T follicular helper cell (primary cell): ENCODE measurements at regions not wholly inside any gene's neighbourhood (a gene's known extent, or its start where the extent isn't known, plus 50 kb on each side); places are given as distances from the start of the nearest gene placed in this dataset.
A peak's percentile ranks its signal among the peaks of the same experiment; 100 is the strongest.

Experiments used
- DNase-seq: peaks from one replicate; pipeline ENCODE4 v3.0.0-alpha.2; 2020; ENCODE audit warnings: low read depth

DNA sequence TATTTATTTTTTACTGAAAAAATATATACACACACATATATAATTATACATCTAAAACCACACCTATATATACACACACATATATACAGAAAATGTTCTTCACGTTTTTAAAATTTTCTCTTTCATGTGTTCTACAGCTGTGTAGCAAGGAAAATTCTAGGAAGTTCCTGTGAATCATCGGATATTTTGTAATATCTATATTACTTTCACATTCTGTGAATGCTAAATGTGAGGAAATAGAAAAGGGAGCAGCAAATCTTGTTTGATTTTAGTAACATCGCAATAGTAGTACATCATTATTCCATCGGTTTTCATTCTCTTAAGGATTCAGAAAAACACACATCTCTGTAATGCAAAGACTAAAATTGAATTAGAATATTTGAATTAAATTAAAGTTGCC is 836.8 kb upstream of the NECTIN3 start:
- no peak for DNase-seq

DNA sequence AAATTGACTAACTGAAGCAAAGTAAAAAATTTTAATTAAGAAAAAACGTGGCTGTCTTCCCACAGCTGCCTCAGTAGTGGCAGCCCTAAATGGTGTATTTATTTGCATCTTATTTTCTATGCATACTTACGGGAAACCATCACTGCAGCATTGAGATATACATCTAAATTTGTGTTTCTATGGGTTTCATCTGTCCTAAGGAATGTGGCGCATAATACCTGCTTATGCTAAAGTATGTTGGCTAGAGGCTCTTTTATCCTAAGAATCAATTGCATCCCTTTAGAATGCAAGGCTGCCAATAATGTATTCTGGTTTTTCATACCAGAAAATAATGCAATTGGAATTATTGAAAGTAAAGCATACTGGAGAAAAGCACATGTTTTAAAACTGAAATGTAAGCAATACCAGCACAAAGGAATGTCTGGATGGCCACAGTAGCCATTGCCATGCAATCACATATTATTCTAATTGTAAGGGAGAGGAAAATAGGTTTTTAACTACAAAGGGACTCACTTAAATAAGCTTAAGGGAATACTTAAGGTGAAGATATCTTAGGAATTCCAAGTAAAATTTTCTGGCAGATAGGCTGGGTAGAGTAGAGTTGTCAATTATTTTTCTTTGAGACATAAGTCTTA is 834.5 kb upstream of the NECTIN3 start:
- DNase-seq = no peak

DNA sequence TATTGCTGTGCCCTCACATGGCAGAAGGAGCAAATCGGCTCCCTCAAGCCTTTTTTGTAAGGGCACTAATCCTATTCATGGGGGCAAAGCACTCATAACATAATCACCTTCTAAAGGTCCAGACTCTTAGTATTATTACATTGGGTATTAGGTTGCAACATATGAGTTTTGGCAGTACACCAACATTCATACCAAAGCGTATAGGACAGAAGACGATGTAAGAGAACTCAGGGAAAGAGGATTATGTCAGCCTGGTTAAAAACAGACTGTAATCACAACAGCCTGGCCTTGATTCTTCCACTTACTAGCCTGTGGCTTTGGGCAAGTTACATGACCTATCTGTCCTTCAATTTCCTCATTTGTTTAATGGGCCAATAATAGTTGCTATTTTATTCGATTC is 828.5 kb upstream of the NECTIN3 start:
- no peak for DNase-seq

DNA sequence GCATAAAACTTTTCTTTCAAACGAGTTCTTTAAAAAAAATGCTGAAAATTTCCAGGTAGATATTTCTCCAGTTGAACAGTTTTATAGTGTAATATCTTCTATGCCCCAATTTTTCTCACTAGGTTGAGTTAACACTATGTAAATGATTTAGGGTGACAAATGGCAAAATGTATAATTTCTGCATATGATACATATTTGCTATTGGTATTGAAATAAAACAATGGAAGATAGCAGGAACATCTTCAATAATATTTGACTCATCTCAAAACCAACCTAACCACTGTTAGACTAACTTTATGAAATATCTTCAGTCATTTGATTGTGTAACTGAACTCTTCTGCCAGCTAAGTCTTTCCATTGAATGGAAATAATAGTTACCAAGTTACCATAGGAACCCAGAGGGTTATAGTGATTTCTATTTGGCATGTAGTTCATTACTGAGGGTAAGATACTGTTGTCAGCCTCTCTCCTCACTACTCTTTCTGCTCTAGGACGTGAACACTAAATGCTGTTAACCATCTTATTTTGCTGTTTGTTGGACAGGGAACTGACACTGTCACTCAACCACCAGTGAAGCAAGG is 824.7 kb upstream of the NECTIN3 start:
- no peak for DNase-seq

DNA sequence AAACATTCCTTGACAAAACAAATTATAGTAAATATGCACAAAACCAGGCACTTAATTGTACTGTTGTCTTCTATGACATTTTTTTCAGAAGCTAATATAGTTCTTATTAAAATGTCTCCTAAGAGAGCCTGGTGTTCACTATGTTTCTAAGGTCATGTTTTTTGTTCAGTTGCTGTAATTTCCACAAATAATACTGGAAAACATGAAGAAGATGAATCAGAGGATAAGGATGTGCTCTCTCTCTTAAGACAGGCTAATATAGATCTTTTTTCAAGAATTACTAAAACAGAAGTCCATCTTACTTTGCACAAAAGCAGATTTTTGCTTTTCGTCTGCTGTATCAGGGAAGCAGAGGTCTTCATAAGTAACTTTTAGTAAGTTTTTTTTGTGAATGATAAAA is 823.0 kb upstream of the NECTIN3 start:
- no peak for DNase-seq

DNA sequence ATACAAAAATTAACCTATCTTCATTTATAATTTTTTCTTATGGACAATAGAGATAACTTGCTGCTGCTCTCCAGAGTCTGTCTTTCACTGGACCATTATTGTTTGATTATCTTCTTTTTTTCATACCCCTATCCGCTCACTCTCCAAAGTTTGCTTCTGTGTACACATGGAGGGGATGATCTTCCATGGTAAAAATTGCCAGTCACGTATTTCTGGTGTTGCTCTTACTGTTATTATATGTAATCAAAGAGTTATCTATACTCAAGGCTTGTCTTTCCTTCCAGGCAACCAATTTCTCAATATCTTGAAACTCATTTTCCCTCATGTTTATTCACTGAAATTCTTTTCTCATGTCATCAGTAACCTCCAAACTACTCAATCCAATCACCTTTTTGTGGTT is 817.8 kb upstream of the NECTIN3 start:
- DNase-seq = no peak

DNA sequence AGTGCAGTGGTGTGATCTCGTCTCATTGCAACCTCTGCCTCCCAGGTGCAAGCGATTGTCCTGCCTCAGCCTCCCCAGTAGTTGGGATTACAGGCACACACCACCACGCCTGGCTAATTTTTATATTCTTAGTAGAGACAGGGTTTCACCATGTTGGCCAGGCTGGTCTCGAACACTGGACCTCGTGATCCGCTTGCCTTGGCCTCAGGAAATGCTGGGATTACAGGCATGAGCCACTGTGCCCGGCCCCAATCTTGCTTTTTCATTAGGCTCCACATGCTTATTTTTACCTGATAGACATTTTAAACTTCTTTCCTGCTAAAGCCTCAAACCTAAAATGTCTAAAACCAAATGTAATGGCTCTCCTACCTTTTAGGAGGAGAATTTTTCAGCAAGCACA is 817.0 kb upstream of the NECTIN3 start:
- DNase-seq = no peak

DNA sequence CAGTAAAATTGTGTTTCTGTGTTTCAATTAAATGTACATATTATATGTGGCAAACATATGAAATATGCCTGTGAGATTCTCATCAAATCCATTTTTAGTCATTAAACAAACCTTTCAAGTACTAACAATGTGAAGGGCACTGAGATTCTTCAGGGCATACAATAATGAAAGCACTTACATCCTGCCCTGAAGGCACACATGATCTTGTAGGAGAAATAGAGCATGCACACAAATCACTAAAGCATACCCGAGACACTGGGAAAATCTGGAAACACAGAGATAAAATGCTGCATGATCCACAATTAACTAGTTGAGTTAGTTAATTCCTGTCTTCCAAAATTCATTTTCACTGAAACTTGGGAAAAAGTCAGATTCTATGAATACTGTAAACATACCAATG is 810.5 kb upstream of the NECTIN3 start:
- DNase-seq = no peak

DNA sequence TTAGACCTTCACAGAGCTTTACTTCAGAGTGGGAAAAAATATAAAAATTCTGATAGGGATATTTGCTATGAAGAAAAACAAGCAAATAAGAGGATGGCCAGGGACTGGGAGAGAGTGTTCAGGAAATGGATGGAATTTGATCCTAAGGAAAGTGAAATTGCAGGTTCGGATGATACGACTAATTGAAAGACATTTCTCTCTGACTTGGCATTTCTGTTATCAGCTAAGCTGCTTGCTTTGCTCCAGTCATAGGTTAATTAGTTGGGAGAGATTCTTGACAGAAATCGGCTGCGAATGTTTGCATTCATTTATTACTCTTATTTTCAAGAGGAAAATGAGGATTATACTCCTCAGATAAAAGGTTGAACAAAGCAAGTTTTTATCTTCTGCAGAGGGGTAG is 808.7 kb upstream of the NECTIN3 start:
- DNase-seq = no peak

DNA sequence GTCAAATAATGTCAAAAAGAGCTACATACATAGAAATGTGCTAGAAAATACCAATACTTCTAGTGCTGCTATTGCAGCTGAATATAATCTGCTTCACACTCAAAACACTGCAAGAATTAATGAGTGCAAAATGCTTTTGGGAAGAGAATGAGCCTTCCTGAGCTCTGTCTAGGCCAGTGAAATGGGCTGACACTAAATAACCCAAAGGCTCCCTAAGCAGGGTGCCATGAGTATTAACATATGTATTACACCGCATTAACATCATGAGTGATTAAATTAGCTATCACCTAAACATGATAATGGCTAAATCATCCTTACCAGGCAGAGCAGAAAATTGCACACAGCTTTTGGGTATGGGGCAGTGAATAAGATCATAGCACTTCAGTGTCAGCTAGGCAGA is 806.3 kb upstream of the NECTIN3 start:
- no peak for DNase-seq

DNA sequence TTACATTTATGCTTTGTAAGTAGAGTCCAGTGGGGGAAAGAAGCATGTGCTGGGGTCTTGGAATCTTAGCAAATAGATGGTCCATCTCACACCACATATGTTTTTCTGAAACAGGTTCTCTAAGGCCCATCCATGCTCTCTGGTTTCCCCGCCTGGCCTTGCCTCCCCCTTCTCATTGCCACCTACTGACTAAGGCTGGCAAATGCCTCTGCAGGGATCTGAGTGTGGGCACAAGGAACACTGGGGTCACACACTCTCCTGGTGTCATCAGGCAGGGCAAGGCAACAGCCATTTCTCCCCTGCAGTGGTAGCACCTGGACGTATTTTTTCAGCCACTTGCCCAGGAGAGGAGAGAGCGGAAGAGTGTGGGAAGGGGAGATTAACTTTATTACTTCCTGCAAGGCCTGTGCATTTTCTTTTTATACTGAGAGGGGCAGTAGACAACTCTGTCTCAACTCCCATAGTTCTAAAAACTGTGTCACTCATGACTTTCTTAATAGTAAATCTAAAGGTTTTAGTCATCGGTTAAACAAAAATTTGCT is 804.2 kb upstream of the NECTIN3 start:
- no peak for DNase-seq

DNA sequence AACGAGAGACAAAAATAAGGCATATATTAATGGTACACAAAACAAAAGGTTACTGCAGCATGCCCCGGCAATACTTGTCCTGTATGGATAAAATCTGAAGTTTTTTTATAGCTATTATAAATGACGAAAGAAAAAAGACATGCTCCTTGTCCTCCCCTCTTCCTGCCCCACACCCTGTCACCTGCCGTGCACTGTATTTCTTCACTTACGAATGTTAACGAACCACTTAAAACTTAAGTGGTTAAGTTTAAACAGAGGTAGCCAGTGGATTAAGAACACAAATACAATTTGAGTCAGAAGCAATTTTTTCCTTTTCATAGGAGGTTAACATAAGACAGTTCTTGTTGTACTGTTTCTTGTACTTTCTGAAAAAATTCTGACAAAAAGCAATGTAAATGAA is 799.1 kb upstream of the NECTIN3 start:
- no peak for DNase-seq

DNA sequence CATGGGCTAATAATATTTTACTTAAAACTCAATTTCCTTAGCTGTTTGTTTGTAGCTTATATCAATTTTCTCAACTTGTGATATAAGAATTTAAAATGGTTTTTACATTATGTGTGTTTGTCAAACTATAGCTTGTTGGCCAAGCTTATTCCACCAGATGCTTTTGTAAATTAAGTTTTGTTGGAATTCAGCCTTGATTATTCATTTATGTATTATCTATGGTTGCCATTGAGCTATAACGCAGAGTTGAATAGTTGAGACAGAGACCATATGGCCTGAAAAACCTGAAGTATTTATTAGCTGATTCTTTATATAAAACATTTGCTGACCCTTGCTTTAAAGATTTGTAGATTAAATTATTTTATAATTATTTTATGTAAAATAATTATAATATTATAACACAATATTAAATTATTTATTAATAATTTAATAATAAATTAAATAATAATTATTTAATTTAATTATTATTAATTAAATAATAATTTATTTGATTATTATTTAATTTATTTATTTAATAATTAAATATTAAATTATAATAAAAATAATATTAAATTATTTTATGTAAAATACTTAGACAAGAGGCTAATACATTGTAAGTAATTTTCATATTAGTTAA is 779.6 kb upstream of the NECTIN3 start:
- DNase-seq = no peak

DNA sequence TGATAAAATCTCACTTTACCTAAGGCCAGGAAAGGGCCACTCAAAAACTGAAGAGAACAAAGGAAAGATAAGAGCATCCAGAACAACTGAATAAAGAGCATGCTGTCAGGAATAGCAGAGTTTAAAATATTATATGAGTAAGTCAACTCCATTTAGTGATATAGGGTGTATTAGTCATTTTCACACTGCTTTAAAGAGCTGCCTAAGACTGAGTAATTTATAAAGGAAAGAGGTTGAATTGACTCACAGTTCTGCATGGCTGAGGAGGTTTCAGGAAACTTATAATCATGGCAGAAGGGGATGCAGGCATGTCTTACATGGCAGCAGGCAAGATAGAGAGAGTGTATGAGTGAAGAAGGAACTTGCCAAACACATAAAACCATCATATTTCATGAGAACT is 778.0 kb upstream of the NECTIN3 start:
- no peak for DNase-seq

DNA sequence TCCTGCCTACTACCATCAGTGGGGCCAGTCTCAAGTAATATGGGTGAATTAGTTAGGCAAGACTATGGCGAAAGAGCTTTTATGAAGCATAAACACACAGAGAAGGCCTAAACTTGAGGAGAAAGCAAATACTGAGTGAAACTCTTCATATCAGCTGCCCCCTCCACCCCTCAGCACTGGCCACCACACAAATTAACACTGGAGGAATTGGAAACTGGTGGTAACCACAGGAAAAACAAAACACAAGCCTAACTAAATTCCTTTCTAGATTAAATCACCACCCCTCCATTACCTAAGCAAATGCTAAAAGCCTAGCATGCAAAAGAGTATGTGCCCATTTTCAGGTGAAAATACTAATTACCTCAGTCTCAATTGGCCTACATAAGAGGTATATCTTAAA is 774.7 kb upstream of the NECTIN3 start:
- no peak for DNase-seq

DNA sequence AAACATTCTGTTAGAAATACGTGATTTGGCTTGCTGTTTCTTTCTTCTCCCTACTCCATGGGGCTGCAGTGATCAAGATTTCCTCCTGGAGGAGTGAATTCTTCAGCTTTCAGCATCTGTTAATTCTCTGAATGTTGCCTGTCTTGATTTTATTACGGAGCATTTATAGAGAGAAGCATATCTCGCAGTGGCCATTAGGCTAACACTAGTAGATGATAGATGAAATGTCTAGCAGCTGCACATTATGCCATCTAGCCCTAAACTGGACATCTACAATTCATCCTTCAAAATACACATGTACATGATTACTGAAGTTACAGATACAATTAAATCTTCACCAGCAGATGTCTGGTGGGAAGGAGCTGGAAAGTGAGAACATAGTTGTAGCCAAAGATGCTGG is 769.8 kb upstream of the NECTIN3 start:
- DNase-seq = no peak

DNA sequence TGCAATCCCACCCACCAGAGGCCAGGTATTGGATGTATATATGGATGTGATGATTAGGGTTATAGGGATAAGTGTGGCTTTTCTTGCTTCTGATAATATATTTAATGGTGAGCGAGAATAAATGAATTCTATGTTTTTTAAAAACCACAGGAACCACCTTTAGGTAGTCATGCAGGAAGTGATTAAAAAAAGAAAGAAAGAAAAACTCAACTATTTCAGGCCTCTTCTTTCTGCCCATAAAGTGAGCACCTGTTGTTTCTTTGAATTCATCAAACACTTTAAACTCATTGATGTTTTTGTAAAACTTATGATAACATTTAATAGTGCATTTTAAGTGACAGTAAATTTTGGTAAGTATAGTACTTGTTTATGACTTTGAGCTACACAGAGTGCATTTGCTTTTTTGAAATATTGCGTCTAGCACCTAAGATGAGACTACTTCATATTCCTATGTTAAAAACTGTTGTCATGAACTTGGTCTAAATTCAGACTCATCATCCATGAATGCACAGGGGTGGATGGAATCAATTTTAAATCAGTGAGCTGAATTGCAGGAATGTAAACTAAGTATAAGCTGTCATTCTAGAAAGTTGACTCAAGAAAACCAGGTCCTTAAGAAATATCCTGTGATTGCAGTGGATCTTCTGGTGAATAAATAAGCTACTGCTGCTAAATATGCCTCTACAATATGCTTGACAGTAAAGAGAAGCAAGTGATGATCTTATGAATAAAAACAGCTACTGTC is 764.4 kb upstream of the NECTIN3 start:
- no peak for DNase-seq

DNA sequence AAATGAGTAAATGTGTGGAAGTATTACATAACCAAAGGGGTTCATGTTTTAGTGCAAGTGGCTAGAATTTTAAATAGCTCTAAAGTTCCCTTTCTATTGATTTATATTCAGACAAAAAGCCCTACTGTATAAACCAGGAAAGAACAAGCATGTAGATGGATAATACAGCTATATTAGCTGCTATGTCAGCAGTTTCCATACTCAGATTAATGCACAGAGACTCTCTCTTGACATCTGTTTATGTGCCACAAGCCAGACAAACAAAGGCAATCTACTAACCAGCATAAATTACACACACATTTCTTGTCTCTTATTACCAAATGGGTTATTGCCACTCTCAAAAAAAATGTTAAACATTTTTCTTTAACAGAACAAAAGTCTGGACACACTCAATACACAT is 760.1 kb upstream of the NECTIN3 start:
- DNase-seq = no peak

DNA sequence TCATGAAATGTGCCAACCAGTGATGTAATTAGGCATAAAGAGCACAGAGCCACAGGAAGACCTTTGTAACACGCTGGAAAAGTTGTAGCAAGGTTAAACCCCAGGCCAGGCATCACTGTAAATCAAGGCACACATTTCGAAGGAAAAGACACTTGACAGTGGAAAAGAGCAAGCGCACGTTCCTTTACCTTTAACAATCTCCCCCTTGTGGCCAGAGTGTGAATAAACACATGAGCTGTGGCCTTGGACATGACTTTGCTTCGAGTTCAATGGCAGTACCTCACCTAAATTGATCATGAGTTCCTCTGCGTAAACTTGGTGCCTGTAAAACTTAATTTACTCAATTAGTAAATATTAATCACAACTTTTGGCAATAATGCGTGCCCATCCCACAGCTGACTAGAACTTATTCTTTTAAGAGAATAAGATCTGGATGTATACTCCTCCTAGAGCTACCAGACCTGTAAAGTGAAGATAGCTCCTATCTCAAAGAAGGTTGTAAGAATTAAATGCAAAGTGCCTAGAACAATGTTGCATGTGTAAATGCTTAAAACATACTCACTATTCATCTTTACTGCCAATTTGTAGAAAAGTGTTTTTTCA is 757.0 kb upstream of the NECTIN3 start:
- DNase-seq = peak; percentile 25

DNA sequence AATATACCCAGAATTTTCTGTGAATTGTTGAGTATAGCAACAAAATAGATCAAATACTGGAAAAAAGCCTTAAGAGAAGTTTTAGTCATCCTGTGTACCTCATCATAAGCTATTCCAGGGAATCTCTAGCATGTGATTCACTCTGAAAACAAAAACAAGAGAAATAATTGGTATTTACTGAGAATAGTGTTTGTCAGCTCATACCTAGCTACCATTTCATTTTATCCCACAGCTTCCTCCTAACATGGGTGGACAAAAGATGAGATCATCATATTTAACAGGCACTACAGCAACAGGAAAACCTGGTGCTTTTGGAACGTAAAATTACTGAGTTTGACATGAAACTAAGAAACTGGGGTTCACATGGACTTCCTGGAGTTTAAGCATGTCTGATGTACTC is 753.5 kb upstream of the NECTIN3 start:
- DNase-seq = no peak

DNA sequence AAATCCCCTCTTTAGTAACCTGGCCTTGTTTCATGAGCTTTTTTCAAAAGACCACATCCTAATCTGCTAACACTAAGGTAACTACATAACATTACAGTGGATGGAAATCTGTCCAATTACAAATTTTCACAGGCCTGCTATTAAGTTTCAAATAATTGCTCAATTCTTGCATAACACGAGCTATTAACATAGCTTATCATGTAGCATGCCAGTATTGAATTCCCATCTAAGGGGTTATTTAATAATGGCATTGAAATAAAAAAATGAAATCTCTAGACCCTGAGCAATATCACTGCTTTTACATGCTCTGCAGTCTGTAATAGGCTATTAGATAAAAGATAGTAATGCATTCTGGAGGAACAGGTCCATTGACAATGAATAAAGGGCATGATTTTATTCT is 748.3 kb upstream of the NECTIN3 start:
- no peak for DNase-seq

DNA sequence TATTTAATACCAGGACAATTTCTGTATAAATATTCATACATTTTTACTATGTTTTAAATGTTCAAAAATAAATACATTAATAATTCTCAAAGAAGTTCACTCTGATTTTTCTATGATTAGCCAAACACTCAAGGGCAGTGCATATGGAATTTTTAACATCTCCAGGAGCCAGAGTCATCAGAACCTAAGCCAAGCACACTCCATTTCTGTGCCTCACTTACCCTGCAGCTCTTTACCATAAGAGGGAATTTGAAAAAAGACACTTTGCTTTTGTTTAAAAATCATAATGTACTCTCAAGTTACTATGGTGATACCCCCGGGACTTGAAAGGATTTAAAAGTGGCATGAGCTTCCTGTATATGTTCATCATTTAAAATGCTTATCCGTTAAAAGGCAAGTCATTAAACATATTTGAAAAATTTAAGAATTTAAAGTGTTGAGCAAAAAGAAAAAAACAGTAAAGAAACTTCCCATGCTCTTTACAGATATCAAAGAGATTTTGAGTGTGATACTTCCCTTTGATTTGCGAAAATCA is 747.4 kb upstream of the NECTIN3 start:
- no peak for DNase-seq
